ENCODE measurements at regions not wholly inside any gene's neighbourhood (a gene's known extent, or its start where the extent isn't known, plus 50 kb on each side); places are given as distances from the start of the nearest gene placed in this dataset.

- TF ChIP-seq, protein P1, sequence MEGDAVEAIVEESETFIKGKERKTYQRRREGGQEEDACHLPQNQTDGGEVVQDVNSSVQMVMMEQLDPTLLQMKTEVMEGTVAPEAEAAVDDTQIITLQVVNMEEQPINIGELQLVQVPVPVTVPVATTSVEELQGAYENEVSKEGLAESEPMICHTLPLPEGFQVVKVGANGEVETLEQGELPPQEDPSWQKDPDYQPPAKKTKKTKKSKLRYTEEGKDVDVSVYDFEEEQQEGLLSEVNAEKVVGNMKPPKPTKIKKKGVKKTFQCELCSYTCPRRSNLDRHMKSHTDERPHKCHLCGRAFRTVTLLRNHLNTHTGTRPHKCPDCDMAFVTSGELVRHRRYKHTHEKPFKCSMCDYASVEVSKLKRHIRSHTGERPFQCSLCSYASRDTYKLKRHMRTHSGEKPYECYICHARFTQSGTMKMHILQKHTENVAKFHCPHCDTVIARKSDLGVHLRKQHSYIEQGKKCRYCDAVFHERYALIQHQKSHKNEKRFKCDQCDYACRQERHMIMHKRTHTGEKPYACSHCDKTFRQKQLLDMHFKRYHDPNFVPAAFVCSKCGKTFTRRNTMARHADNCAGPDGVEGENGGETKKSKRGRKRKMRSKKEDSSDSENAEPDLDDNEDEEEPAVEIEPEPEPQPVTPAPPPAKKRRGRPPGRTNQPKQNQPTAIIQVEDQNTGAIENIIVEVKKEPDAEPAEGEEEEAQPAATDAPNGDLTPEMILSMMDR (IDR thresholded peaks at IDR 0.05), result no peak
- TF ChIP-seq EP300 (IDR thresholded peaks at IDR 0.05), result no peak
- TF ChIP-seq POLR2A (IDR thresholded peaks at IDR 0.05), result no peak
Observed at GRCh38 chr17:27038676-27039075, 255.2 kb upstream of the WSB1 start.

Data from upper lobe of left lung (tissue), 4 donors.